ELF-1 (cell line): ENCODE measurements at regions not wholly inside any gene's neighbourhood (a gene's known extent, or its start where the extent isn't known, plus 50 kb on each side); places are given as distances from the start of the nearest gene placed in this dataset.

Source experiments
- DNase-seq: peaks from one replicate; pipeline ENCODE4 v3.0.0-alpha.2; 2016; ENCODE audit warnings: low read depth, low spot score

DNA sequence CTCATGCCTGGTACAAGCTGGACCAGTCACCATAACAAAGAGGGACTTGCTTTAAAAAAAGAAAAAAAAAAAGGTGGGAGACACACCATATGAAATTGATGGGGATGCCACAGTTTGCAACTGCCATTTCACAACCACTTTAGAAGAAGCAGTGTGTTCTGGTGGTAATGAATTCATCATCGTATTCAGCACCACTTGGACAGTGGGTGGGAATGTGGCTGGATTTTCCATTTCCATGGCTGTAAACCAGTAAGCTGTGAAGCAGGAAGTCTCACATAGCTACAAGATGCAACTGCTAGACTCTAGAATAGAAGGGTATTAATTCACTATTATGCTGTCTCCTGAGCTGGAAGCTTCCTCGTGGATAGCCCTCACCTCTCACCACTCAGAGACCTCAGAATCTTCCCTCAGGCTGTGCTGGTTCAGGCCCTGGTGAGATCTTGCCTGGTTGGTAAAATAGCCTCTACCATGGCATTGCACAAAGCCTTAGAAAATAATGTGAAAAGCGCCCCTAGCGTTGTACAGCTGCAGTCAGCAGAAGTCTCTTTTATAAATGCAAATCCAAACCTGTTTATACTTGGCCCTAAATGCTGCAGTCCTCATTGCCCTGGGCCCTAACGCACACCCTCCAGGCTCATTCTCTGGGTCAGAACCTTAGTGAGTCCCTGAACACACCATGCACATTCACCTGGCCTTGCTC lies 150.7 kb downstream of the KCTD15 start:
- DNase-seq, result no peak

DNA sequence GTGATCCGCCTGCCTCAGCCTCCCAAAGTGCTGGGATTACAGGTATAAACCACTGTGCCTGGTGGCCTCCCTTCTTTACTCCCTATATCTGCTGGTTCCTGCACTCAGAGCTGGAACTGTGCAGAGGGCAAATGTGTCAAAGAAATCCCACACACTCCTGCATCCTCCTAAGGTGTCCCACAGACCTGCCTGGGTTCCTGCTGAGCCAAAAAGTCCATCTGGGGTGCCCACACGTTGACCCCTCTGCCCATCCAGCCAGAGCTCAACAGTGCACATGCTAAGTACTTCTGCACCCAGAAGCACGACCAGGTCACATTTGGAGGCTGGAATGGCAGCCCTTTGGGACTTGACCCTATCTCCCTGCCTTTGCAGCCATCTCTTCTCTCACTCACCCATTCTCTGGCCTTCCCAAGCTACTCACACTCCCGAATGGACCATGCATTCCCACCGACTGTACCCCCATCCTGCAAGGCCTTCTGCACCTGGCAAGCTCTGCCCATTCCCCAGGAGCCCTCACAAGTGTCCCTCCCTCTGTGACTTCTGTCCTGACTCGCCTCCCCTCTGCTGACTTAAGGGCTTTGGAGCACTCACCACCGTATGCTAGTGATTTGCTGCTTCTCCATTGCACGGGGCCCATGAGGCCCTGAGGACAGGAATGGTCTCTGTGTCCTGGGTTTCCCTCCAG lies 152.1 kb downstream of the KCTD15 start:
- no peak for DNase-seq

DNA sequence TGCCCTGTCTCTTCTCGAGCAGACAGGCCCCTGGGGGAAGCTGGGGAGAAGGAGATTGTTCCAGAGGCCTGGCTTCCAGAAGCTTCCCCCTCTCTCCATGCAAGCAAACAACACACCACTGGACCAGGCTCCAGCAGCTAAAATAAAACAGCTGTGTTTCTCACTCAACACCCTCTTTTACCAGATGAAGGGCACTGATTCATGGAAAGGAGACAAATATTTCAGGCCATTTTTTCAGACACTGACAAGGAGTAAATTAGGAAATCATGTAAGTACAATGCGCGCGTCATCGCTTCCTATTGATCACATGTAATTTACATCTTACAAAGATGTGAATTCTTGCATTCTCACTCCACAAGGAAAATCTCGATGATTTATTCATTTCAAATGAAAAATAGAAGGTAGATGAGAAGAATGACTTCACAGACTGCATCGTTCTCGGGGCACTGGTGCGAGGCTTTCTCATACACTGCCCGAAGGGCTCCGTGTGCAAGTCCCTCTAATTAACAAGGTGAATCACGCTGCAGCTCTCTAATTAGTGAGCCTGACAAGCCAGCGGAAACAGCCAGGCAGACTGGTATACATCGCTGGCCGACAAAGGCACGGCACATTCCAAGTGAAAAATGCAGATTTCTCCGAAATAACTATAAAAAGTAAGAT lies 153.6 kb downstream of the KCTD15 start:
- no peak for DNase-seq

DNA sequence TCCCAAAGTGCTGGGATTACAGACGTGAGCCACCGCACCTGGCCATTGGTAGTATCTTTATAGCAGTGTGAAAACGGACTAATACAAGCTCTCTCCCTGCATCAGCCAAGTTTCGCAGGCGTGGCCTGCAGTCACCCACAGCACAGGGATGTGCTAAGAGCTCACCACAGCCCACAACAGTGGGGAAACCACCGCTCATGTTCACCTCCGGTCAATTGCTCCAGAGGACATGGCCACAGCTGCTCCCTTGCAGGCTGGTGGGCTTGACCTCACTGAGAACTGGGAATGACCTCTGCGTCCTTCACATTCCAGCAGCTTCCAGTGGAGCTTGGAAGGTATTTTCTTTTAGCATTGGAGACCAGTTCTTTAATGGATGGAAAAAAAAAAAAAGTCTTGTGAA lies 156.4 kb downstream of the KCTD15 start:
- no peak for DNase-seq

DNA sequence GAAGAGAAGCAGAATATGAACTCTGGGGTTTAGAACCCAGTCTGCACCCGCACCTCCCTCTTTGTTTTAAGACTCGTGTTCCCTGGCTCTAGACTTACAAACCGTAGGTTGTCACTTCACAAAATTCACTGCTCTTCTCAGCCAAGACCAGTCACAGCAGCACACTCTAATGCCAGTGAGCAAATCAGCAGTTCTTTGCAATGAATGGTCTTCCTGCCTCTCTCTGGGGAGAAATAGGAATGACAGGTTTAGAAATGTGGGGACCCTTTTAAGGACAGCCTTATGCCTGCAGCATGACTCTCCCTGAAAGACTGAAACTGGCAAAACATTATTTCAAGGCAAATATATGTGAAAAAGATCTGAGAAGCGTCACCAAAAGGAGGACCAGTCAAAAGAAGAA lies 156.9 kb downstream of the KCTD15 start:
- no peak for DNase-seq

DNA sequence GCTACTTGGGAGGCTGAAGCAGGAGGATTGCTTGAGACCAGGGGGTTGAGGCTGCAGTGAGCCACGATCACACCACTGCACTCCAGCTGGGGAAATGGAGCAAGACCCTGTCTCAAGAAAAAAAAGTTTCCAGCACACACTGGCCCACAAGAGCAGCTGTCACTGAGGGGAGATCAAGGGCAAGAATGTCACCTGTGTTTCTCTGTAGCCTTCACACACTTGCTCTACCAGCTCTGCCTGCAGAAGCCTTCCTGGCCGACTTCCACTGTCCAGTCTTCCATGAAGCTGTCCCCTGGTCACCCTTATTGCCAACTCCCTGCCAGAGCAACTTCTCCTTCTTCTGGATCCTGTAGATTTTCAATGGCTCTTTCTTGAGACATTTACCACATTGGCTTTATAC lies 158.0 kb downstream of the KCTD15 start:
- DNase-seq, result no peak

DNA sequence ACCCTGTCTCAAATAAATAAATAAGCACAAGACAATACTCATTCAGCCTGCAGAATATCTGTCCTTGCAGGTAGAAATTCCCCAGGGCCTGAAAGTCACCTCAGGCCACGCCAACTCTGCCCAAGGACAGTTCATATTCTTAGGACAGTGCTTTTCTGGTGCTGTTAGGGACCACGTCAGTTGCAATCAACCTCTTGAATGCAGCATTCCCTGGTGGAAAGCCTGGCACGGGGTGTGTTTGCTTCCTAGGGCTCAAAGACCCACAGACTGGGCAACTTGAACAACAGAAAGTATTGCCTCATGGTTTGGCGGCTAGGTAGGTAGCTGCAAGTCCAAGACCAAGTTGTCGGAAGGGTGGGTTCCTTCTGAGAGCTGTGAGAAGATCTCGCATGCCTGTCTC lies 160.3 kb downstream of the KCTD15 start:
- no peak for DNase-seq

DNA sequence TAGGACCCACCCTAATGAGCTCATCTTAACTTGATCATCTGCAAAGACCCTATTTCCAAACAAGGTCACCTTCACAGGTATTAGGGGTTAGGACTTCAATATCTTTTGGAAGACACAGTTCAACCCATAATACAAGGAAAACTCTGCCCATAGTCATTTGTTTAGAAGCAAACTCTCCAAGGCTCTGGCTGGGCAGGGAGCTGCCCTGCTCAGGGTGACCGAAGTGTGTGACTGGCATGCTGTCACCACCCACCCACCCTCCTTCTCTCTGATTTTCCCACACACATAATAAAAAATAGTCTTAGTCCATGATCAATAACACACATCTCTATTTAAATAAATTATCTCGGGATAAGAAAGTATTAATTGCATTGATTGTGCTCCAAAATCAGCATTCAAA lies 161.1 kb downstream of the KCTD15 start:
- no peak for DNase-seq

DNA sequence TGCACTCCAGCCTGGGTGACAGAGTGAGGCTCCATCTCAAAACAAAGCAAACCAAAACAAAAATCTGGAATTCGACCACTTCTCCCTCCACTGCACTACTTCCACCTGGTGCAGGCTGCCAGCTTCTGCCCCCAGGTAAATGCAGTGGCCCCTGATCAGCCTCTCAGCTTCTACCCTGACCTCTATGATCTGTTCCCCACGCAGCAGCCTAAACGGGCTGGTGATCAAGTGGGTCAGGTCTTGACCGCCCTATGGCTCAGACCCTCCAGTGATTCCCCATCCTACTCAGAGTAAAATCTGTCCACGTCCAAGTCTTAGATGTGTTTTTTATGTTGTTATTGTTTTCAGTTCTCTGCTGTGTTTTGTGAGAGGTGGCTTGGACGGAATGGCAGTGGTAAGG lies 163.9 kb downstream of the KCTD15 start:
- DNase-seq, result no peak

DNA sequence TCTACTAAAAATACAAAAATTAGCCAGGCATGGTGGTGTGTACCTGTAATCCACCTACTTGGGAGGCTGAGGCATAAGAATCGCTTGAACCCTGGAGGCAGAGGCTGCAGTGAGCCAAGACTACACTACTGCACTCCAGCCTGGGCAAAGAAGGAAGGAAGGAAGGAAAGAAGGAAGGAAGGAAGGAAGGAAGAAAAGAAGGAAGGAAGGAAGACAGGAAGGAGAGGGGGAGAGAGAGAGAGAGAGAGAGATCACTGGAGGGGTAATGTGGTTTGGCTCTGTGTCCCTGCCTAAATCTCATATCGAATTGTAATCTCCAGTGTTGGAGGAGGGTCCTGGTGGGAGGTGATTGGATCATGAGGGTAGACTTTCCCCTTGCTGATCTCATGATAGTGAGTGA lies 165.5 kb downstream of the KCTD15 start:
- no peak for DNase-seq

DNA sequence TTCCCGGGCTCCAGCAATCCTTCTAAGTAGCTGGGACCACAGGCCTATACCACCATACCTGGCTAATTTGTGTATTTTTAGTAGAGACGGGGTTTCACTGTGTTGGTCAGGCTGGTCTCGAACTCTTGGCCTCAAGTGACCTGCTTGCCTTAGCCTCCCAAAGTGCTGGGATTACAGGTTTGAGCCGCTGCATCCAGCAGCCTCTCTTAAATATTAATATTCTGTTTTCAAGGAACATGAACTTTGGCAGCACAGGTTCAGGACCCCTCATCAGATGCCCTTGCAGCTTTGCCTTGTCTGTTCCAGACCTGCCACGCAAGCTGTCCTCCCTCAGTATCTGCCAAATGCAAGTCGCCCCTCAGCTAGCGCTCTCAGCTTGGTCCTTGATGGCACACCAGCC lies 166.8 kb downstream of the KCTD15 start:
- DNase-seq, result no peak

DNA sequence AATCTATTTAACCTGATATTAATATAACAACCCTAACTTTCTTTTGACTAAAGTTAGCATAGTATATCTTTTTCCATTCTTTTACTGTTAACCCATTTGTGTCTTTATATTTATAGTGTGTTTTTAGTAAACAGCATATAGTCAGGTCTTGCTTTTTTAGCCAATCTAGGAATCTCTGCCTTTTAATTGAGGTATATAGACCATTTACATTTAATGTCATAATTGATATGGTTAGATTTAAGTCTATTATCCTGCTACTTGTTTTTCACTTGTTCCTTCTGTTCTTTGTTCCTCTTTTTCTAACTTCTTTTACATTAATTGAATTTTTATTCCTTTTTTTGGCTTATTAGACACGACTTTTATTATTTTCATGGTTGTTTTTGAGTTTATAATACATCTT lies 174.4 kb downstream of the KCTD15 start:
- DNase-seq, result no peak

DNA sequence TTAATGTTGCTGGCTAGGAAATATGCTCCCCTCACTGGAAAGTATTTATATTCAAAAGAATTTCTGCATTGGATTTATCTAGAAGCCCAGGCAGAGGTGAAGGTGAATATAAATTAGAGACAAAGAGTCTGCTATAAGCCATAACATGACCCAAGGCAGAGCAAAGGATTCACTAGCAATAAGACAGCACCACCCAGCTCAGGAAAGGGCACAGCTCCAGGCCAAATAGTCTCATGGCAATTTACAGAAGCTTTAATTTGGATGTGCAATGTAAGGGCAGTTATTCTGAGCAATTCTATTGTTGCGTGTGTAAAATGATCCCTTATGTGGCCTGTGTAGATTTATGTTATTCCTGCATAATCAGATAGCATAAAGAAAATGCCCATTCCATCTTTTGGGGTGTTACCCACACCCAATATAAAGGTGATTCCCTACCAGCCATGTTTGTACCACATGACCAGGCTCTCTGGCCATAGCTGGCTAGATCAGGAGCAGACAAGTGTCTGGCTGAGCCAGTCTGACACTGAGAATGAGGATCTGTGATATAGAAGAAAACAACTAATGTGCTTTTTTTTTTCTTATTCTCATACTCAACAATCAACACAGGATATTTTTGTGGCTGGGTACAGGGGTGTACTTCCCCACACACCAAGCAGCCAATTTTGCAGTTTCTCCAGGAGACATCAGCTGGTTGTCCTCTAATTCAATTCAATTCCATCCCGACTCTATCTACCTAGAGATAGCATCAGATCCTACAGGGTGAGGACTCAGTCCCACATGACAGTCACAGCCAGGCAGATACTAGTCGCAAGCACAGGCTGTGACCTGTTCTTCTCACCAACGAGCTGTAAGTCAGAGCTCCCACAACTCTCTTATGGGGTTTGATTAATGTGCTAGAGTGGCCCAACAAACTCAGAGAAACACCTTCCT lies 181.4 kb downstream of the KCTD15 start:
- no peak for DNase-seq

DNA sequence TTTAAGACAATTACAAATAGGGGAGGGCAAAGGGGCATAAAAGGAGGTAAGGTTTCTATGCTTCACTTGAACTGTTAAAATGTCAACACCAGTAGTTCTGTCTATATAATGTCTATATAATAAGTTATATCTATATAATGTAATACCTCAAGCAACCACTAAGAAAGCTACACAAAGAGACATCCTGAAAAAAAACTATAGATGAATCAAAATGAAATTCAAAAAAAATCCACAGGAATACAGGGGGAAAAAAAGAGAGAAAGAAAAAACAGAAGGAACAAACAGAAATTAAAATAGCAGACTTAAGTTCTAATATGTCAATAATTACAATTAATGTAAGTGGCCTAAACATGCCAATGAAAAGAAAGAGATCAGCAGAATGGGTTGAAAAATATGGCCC lies 186.0 kb downstream of the KCTD15 start:
- no peak for DNase-seq

DNA sequence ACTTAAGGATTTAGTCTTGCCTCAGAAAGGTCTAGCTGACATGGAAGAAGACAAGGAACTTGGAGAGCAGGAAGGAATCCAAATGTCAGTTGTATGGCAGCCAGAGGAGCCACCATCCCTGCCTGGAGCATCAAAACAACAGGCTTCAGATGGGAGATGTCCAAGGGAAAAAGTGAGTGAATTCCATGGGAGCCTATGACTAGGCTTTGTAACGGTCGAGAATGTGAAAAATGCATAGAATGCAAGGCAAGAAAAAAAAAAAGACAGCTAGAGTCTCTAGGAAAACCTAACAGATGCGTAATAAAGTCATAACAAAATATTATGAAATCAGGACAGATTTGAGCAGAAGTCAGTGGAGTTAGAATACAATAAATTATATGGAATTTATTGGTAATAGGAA lies 183.7 kb upstream of the LSM14A start:
- DNase-seq, result peak; percentile 26

DNA sequence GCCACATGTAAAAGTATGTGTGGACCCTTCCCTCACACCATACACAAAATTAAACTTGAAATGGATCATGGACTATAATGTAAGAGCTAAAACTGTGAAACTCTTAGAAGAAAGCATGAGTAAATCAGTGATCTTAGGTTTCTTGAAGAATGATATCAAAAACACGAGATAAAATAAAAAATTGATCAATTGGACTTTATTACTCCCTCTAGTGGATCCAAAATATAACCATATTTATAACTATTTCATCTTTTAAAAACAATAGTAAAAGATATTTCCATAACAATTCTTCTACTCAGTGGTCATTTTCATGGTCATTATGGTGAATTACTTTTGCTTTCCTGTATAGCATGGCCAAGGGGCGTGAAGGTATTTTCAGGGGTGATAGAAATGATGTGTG lies 174.6 kb upstream of the LSM14A start:
- DNase-seq, result no peak

DNA sequence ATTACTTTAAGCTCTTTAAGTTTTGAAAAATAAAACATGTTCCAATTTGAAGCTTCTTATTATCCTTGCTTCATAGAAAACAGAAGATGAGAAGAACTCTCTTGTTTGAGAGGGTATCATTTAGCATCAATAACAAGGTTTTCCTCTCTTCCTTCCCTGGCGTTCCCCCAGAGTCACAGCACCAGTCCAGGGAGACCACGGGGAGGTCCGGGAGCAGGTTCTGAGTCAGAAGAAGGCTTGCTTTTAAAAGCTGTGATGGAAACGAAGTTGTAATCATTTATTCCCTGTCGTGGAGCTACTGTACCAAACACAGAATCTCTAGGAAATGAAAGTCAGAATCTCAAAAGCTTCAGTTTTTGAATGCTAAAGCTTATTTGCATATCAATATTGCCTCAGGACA lies 174.0 kb upstream of the LSM14A start:
- DNase-seq, result no peak

DNA sequence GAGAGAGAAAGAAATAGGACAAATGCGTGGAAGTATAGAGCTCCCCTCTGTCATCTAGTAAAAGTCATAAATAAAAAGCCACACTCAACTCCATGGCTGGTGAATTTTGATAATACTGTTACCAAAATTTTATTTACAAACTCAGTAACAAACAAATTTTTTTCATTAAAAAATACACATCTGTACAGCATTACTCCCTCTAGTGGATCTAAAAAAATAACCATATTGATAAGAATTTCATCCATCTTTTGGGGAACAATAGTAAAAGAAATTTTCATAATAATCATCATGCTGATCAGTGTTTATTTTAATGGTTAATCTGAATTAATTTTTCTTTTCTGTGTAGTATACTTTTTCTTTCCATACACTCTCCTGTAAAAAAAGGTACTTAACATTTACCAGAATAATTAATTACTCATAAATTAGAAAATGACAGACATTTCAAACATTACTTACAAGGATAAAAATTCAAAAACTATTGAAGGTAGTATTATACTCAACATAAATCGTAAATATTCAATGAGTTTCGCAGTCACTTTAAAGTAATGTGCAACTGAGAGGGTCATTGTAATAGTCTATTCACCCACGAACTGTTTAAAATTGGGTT lies 173.5 kb upstream of the LSM14A start:
- no peak for DNase-seq

DNA sequence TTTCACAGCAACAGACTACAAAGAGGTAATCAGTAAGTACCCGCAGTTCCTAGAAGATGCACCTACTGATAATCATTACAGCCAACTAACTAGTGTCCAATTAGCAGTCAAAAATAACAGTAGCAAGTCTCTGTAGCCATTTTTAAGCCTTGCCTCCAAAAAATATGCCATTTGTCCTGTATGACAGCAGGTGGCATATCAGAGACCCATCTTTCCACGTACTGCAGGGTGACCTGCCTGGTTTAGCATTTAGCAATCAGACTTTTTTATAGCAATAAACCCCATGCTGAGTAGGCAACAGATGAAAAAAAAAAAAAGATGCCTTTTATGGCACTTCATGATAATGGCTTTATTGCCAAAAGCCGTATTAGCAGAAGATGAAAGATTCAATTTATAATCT lies 155.3 kb upstream of the LSM14A start:
- no peak for DNase-seq

DNA sequence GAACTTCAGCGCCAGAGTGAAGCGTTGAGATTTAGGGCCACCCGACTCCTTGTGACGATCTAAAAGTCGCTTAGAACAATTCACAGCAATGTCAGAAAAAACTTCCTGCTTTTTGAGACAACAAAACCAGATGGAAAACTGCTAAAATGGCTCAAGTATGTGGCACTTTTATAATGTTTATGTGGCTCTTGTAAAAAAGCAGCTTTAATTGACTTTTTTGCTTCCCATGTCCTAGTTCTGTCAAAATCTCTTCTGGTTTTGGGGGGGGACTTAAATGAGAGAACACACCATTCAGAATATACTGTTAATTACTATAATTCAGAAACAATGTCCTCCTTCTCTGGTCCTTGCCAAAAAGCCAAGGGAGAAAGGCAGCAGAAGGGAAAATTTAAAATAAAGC lies 154.7 kb upstream of the LSM14A start:
- no peak for DNase-seq

DNA sequence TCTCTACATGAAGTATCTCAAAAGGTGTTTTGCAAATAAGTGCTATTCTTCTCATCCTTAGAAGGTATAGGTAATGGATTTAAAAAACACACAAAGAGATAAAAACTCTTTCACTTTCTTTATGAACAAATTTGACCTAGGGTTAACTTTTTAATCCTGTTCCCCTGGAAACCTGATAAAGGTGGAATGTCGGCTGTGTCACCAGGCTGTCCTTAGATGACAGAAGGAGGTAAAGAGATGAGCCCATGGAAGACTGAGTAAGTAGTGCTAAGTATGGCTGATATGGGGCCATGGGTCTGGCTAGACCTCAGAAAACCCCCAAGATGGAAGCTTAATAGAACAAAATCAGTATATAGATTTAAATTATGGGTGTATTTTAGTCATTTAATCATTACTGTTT lies 153.8 kb upstream of the LSM14A start:
- no peak for DNase-seq

DNA sequence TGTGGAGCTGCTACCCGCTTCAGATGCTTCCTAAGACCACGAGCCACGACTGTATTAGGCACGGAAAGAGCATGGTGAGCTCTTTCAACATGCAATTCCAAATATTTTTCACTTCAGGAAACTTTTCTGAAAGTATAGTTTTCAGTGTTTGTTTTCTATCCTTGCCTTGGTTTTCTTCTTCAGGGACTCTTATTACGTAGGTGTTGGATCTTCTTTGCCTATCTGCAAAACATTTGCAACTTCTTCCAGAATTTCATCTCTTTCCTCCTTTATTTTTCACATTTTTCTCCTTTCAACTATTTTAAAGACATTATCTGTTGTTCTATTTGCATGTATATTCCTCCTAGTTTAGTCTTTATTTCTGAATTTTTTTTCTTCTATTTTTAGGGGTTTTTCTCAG lies 148.9 kb upstream of the LSM14A start:
- DNase-seq, result no peak
